ENCODE measurements at regions not wholly inside any gene's neighbourhood (a gene's known extent, or its start where the extent isn't known, plus 50 kb on each side); places are given as distances from the start of the nearest gene placed in this dataset.
"Not testable (repeated sequence)": the region's sequence is repeated elsewhere in the genome, so short reads cannot be mapped to it uniquely, and the experiment has no call there.

GRCh38 chr10:3972460-3973301 lies 187.7 kb upstream of the KLF6 start:
- DNase-seq (ENCODE audit: low read depth, low spot score): peak; percentile 58

GRCh38 chr10:3971713-3972112 lies 186.7 kb upstream of the KLF6 start:
- DNase-seq (ENCODE audit: low read depth, low spot score): no peak

GRCh38 chr10:3969876-3970666 lies 185.1 kb upstream of the KLF6 start:
- peak; percentile 73 for DNase-seq (ENCODE audit: low read depth, low spot score)

- no peak for DNase-seq (ENCODE audit: low read depth, low spot score)
Measured at GRCh38 chr10:3968727-3969126, 183.7 kb upstream of the KLF6 start.

GRCh38 chr10:3964516-3964915 lies 179.5 kb upstream of the KLF6 start:
- DNase-seq (ENCODE audit: low read depth, low spot score): no peak

GRCh38 chr10:3963191-3963673 lies 178.2 kb upstream of the KLF6 start:
- DNase-seq (ENCODE audit: low read depth, low spot score): no peak

GRCh38 chr10:3961082-3961481 lies 176.1 kb upstream of the KLF6 start:
- DNase-seq (ENCODE audit: low read depth, low spot score): no peak

- DNase-seq (ENCODE audit: low read depth, low spot score): no peak
Measured at GRCh38 chr10:3960496-3960895, 175.5 kb upstream of the KLF6 start.

GRCh38 chr10:3959370-3960325 lies 174.6 kb upstream of the KLF6 start:
- peak; percentile 63 for DNase-seq (ENCODE audit: low read depth, low spot score)

- DNase-seq (ENCODE audit: low read depth, low spot score): no peak
Measured at GRCh38 chr10:3958472-3958996, 173.5 kb upstream of the KLF6 start.

- peak; percentile 92 for DNase-seq (ENCODE audit: low read depth, low spot score)
Measured at GRCh38 chr10:3955955-3956617, 171.1 kb upstream of the KLF6 start.

GRCh38 chr10:3955493-3955892 lies 170.5 kb upstream of the KLF6 start:
- DNase-seq (ENCODE audit: low read depth, low spot score): peak; percentile 93

- no peak for DNase-seq (ENCODE audit: low read depth, low spot score)
Measured at GRCh38 chr10:3954615-3955014, 169.6 kb upstream of the KLF6 start.

GRCh38 chr10:3954007-3954406 lies 169.0 kb upstream of the KLF6 start:
- not testable (repeated sequence) for DNase-seq (ENCODE audit: low read depth, low spot score)

- DNase-seq (ENCODE audit: low read depth, low spot score): no peak
Measured at GRCh38 chr10:3951993-3952392, 167.0 kb upstream of the KLF6 start.

GRCh38 chr10:3950676-3951275 lies 165.8 kb upstream of the KLF6 start:
- no peak for DNase-seq (ENCODE audit: low read depth, low spot score)

GRCh38 chr10:3949711-3950110 lies 164.7 kb upstream of the KLF6 start:
- DNase-seq (ENCODE audit: low read depth, low spot score): peak; percentile 48

GRCh38 chr10:3948843-3949242 lies 163.8 kb upstream of the KLF6 start:
- DNase-seq (ENCODE audit: low read depth, low spot score): peak; percentile 14

- peak; percentile 17 for DNase-seq (ENCODE audit: low read depth, low spot score)
Measured at GRCh38 chr10:3946234-3947229, 161.5 kb upstream of the KLF6 start.
